Esophagus squamous epithelium (tissue), 5 donors: ENCODE measurements at regions not wholly inside any gene's neighbourhood (a gene's known extent, or its start where the extent isn't known, plus 50 kb on each side); places are given as distances from the start of the nearest gene placed in this dataset.
"Not testable (repeated sequence)": the region's sequence is repeated elsewhere in the genome, so short reads cannot be mapped to it uniquely, and the experiment has no call there.

Experiments
- DNase-seq: peaks from one replicate; lab custom pipeline; 2025; lab: John Stamatoyannopoulos, UW
- H3K27ac ChIP-seq, 4 donors: fragments of 200-600 bp; sonication (generic); one replicate each; pipeline ENCODE4 v1.5.1; 2016 to 2019; ENCODE audit warnings: mild to moderate bottlenecking in 1 of 4
- H3K27me3 ChIP-seq, 4 donors: fragments of 200-600 bp; sonication (generic); 1 replicate in 3 of 4; 2 replicates in 1 of 4; pipeline versions ENCODE4 v1.5.1 to v1.6.0; 2017 to 2021; ENCODE audit warnings: antibody characterized with exemption in 1 of 4
- H3K36me3 ChIP-seq, 3 donors: fragments of 200-600 bp; sonication (generic); one replicate each; pipeline ENCODE4 v1.5.1; 2016 to 2019
- H3K4me1 ChIP-seq, 3 donors: fragments of 200-600 bp; sonication (generic); one replicate each; pipeline ENCODE4 v1.5.1; 2017 to 2019
- H3K4me3 ChIP-seq, 4 donors: fragments of 200-600 bp; sonication (generic); 1 replicate in 3 of 4; 2 replicates in 1 of 4; pipeline ENCODE4 v1.5.1; 2016 to 2019; ENCODE audit warnings: mild to moderate bottlenecking in 2 of 4, moderate library complexity in 1 of 4
- H3K9me3 ChIP-seq, 3 donors: fragments of 200-600 bp; sonication (generic); one replicate each; pipeline ENCODE4 v1.5.1; 2016 to 2019
- CTCF ChIP-seq, 6 experiments: fragments of 450-650 bp in 4 of 6; fragments of 200-600 bp in 2 of 6; sonication (generic) in 2 of 6; IDR thresholded peaks; one replicate each; pipeline ENCODE4 v1.5.1; 2016 to 2019; ENCODE audit warnings: antibody characterized with exemption in 6 of 6, mild to moderate bottlenecking in 4 of 6, moderate library complexity in 4 of 6
- POLR2A ChIP-seq, 4 donors: fragments of 450-650 bp; IDR thresholded peaks; one replicate each; pipeline ENCODE4 v1.6.1; 2017; ENCODE audit warnings: antibody characterized with exemption in 4 of 4, mild to moderate bottlenecking in 4 of 4, moderate library complexity in 3 of 4
- WGBS, 2 donors: methylation state at CpG; one replicate each; pipeline ENCODE4 v1.1.5; 2018; 5-methylcytosine and 5-hydroxymethylcytosine counted together
- intact Hi-C: fragments of 100-400 bp; cut with DNase I; formaldehyde crosslinking; loops from one replicate; pipeline ENCODE4 v1.15.0; 2022
- donor health status: DM: yes; HTN: yes; CAD: no.

- TF ChIP-seq POLR2A (IDR thresholded peaks at IDR 0.05) (no peak), CTCF (IDR thresholded peaks at IDR 0.05) (no peak)
Measured at GRCh38 chr15:66635817-66636216, 66.2 kb upstream of the SMAD6 start.

GRCh38 chr15:66637044-66637443, 65.0 kb upstream of the SMAD6 start:
- DNase-seq, intact Hi-C loops: not testable (repeated sequence)

More at GRCh38 chr15:66635817-66636216, 66.2 kb upstream of the SMAD6 start:
- intact Hi-C loops, result no loop called here
- Histone ChIP-seq H3K27me3 (no peaks in the 10 kb centered on the region), H3K36me3 (no peaks in the 10 kb centered on the region), H3K9me3 (no peaks in the 10 kb centered on the region), H3K4me1 (no peaks in the 10 kb centered on the region), H3K27ac (no peak overlapping the region), H3K4me3 (no peak overlapping the region)
- WGBS, 2 donors, result 80 to 93% methylated on average over 3 of the region's 4 CpGs
- DNase-seq, result no peak

GRCh38 chr15:66638377-66638776, 63.7 kb upstream of the SMAD6 start:
- TF ChIP-seq POLR2A (IDR thresholded peaks at IDR 0.05) (no peak), CTCF (IDR thresholded peaks at IDR 0.05) (no peak)
- Histone ChIP-seq H3K4me1 (no peaks in the 10 kb centered on the region), H3K27me3 (no peaks in the 10 kb centered on the region), H3K4me3 (no peak overlapping the region), H3K27ac (no peak overlapping the region), H3K9me3 (no peaks in the 10 kb centered on the region), H3K36me3 (no peaks in the 10 kb centered on the region)
- no peak for DNase-seq
- WGBS, 2 donors, result 69 to 74% methylated on average over 3 to 6 of the region's 6 CpGs
- intact Hi-C loops, result no loop called here

More at GRCh38 chr15:66637044-66637443, 65.0 kb upstream of the SMAD6 start:
- H3K27ac ChIP-seq, H3K27me3 ChIP-seq, H3K36me3 ChIP-seq, H3K4me3 ChIP-seq, H3K9me3 ChIP-seq, H3K4me1 ChIP-seq: not testable (repeated sequence)
- 96 to 97% methylated on average over 4 to 5 of the region's 9 CpGs for WGBS, 2 donors

- peaks cover 0 to 19% (median 0%) of the 10 kb centered on the region in 3 donors for H3K4me1 ChIP-seq
- no peak for TF ChIP-seq CTCF (IDR thresholded peaks at IDR 0.05)
- no peak for TF ChIP-seq POLR2A (IDR thresholded peaks at IDR 0.05)
- H3K9me3 ChIP-seq, result no peaks in the 10 kb centered on the region
- H3K36me3 ChIP-seq, result no peaks in the 10 kb centered on the region
- DNase-seq, result no peak
- no peak overlapping the region for H3K4me3 ChIP-seq
- H3K27ac ChIP-seq, result no peak overlapping the region
- intact Hi-C loops, result no loop called here
- 84 to 85% methylated on average over 2 to 4 of the region's 5 CpGs for WGBS, 2 donors
- no peaks in the 10 kb centered on the region for H3K27me3 ChIP-seq
Measured at GRCh38 chr15:66641485-66642315, 60.3 kb upstream of the SMAD6 start.

- intact Hi-C loops, result no loop called here
- WGBS, 2 donors, result 60 to 63% methylated on average over 1 of the region's 3 CpGs
- Histone ChIP-seq H3K4me3 (no peak overlapping the region), H3K4me1 (peaks cover 0 to 27% (median 6%) of the 10 kb centered on the region in 3 donors), H3K9me3 (no peaks in the 10 kb centered on the region), H3K27me3 (no peaks in the 10 kb centered on the region), H3K36me3 (no peaks in the 10 kb centered on the region), H3K27ac (no peak overlapping the region)
- no peak for DNase-seq
- TF ChIP-seq CTCF (IDR thresholded peaks at IDR 0.05) (no peak), POLR2A (IDR thresholded peaks at IDR 0.05) (no peak)
Measured at GRCh38 chr15:66642514-66642913, 59.5 kb upstream of the SMAD6 start.
